Tibial nerve (tissue), 4 donors: ENCODE measurements at regions not wholly inside any gene's neighbourhood (a gene's known extent, or its start where the extent isn't known, plus 50 kb on each side); places are given as distances from the start of the nearest gene placed in this dataset.
A peak's percentile ranks its signal among the peaks of the same experiment; 100 is the strongest.

Experiments used
- DNase-seq, 2 donors: peaks; one replicate each; pipeline ENCODE4 v3.0.0-alpha.2; 2019; ENCODE audit warnings: low spot score in 2 of 2
- H3K27ac ChIP-seq, 4 donors: fragments of 200-600 bp; sonication (generic) in 3 of 4; one replicate each; pipeline ENCODE4 v1.5.1; 2017 to 2019; ENCODE audit warnings: mild to moderate bottlenecking in 1 of 4
- H3K27me3 ChIP-seq, 2 donors: fragments of 200-600 bp; sonication (generic) in 1 of 2; one replicate each; pipeline versions ENCODE4 v1.5.1 to v1.6.0; 2017 to 2019
- H3K36me3 ChIP-seq, 3 donors: fragments of 200-600 bp; sonication (generic); one replicate each; pipeline ENCODE4 v1.5.1; 2018 to 2019
- H3K4me1 ChIP-seq, 4 donors: fragments of 200-600 bp; sonication (generic) in 3 of 4; one replicate each; pipeline ENCODE4 v1.5.1; 2017 to 2019
- H3K4me3 ChIP-seq, 4 donors: fragments of 200-600 bp; sonication (generic) in 3 of 4; one replicate each; pipeline ENCODE4 v1.5.1; 2017 to 2019; ENCODE audit warnings: mild to moderate bottlenecking in 1 of 4, moderate library complexity in 1 of 4
- H3K9me3 ChIP-seq, 4 donors: fragments of 200-600 bp; sonication (generic) in 3 of 4; one replicate each; pipeline ENCODE4 v1.5.1; 2017 to 2019
- EP300 ChIP-seq, 2 donors: sonication (generic); formaldehyde crosslinking; IDR thresholded peaks; one replicate each; pipeline ENCODE4 v1.6.1; 2017; ENCODE audit warnings: antibody characterized with exemption in 2 of 2, mild to moderate bottlenecking in 1 of 2
- POLR2A ChIP-seq, 2 donors: fragments of 450-650 bp; IDR thresholded peaks; one replicate each; pipeline ENCODE4 v1.6.1; 2017; ENCODE audit warnings: antibody characterized with exemption in 2 of 2, mild to moderate bottlenecking in 2 of 2, moderate library complexity in 2 of 2
- WGBS, 2 donors: methylation state at CpG; one replicate each; pipeline ENCODE4 v1.1.5; 2018; 5-methylcytosine and 5-hydroxymethylcytosine counted together
- TF ChIP-seq, protein P1 (sequence below), 5 experiments: fragments of 200-600 bp in 3 of 5; fragments of 450-650 bp in 2 of 5; sonication (generic) in 3 of 5; IDR thresholded peaks; one replicate each; pipeline ENCODE4 v1.5.1; 2016 to 2019; ENCODE audit warnings: antibody characterized with exemption in 5 of 5, mild to moderate bottlenecking in 3 of 5, moderate library complexity in 2 of 5

DNA sequence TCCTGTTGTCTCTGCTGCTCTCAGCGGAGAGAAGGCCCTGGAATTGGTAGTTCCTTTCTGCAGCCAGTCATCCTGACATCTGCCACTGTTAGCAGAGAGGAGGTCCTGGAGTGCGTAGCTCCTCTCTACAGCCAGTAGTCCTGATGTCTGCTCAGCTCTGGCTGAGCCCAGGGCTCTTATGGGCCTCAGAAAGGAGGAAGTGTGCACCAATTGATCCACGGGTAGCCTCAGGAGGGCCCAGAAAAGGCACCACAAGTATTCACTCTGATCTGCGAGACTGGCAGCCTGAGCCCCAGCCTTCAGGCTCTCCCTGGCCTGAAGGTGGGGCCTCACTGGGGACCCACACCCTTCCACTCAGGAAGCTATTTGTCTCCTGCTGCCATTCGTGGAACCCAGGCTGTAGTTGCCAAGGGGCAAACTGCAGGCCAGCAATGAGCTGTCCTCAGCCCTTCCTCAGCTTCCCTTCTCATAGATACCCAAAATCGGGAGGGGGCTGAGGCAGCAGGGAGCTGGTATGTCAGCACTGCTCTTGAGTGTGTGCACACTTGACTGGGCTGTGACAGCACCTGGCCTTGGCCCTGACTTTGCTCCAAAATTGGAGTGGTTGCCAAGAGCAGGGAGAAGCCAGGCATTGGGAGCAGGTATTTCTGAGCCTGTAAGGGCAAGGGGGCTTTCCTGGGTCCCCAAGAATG lies 1049.5 kb upstream of the ACO1 start:
- Histone ChIP-seq H3K4me1 (peaks cover 0 to 10% (median 3%) of the 10 kb centered on the region in 4 donors), H3K27me3 (no peaks in the 10 kb centered on the region), H3K36me3 (no peaks in the 10 kb centered on the region), H3K9me3 (no peaks in the 10 kb centered on the region), H3K27ac (peak overlapping the region in 1 of 4 donors; percentile 32), H3K4me3 (no peak overlapping the region)
- no peak for TF ChIP-seq POLR2A (IDR thresholded peaks at IDR 0.05)
- no peak for TF ChIP-seq EP300 (IDR thresholded peaks at IDR 0.05)
- TF ChIP-seq, protein P1, sequence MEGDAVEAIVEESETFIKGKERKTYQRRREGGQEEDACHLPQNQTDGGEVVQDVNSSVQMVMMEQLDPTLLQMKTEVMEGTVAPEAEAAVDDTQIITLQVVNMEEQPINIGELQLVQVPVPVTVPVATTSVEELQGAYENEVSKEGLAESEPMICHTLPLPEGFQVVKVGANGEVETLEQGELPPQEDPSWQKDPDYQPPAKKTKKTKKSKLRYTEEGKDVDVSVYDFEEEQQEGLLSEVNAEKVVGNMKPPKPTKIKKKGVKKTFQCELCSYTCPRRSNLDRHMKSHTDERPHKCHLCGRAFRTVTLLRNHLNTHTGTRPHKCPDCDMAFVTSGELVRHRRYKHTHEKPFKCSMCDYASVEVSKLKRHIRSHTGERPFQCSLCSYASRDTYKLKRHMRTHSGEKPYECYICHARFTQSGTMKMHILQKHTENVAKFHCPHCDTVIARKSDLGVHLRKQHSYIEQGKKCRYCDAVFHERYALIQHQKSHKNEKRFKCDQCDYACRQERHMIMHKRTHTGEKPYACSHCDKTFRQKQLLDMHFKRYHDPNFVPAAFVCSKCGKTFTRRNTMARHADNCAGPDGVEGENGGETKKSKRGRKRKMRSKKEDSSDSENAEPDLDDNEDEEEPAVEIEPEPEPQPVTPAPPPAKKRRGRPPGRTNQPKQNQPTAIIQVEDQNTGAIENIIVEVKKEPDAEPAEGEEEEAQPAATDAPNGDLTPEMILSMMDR (IDR thresholded peaks at IDR 0.05), result no peak
- DNase-seq, result no peak
- WGBS, 2 donors, result 75 to 76% methylated on average over 5 to 6 of the region's 6 CpGs

DNA sequence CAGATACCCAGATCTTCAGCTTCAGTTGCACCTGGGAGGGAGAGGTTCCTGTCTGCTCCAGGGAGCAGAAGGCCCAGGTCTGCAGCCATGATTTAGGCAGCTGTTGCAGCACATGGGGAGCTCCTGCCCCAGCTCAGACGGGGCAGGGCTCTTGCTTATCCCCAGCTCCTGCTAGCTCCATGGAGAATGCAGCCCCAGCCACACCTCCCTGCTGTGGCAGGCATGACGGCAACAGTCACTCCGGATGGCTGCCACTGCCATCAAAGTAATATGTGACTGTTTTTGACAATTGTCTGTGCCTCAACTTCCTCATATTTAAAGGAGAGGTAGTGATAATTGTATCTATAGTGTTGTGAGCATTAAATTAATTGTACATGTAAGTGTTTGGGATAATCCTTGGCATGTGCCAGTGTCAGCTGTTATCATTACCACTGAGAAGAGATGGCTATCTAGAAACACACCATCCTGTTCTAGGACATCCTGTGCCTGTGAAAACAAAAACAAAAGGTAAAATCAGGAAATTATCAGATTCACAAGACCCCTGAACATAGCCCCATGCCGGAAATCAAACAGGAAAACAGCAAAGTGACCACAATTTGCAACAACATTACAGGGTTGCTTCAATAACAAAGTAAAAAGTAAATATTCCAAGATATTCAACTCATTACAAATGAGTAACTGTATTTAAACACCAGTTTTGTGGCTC lies 1048.8 kb upstream of the ACO1 start:
- DNase-seq, result no peak
- peak overlapping the region in 1 of 4 donors; percentile 32 for H3K27ac ChIP-seq

DNA sequence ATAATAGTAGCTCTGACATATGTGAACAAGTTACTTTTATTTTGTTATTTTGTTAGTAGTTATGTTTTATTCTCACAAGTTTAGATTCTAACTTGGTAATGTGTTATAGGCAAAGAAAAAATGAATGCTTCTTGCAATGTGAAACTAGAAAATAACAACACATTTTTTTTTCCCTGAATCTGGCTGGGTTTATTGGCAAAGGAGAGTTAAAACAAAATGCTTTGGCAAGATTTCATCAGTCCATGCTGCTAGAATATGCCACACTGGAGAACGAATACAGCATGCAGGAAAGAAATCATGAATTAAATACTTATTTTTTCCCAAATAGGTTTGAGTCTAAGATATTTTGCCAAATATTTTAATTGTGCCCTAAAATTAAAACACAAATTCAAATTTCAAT lies 1048.1 kb upstream of the ACO1 start:
- no peaks in the 10 kb centered on the region for H3K27me3 ChIP-seq
- TF ChIP-seq EP300 (IDR thresholded peaks at IDR 0.05) (no peak), POLR2A (IDR thresholded peaks at IDR 0.05) (no peak)
- no peaks in the 10 kb centered on the region for H3K36me3 ChIP-seq
- H3K27ac ChIP-seq, result no peak overlapping the region
- H3K4me1 ChIP-seq, result peaks cover 0 to 10% (median 3%) of the 10 kb centered on the region in 4 donors
- H3K4me3 ChIP-seq, result no peak overlapping the region
- DNase-seq, result no peak
- H3K9me3 ChIP-seq, result no peaks in the 10 kb centered on the region
- WGBS, 2 donors, result 11 to 16% methylated on average over 1 of the region's 1 CpG

More for the DNA sequence above, 1048.8 kb upstream of the ACO1 start:
- no peaks in the 10 kb centered on the region for H3K9me3 ChIP-seq
- peaks cover 0 to 10% (median 3%) of the 10 kb centered on the region in 4 donors for H3K4me1 ChIP-seq
- no peak overlapping the region for H3K4me3 ChIP-seq
- no peaks in the 10 kb centered on the region for H3K27me3 ChIP-seq
- WGBS, 2 donors, result 71 to 74% methylated on average over 3 to 4 of the region's 4 CpGs
- no peaks in the 10 kb centered on the region for H3K36me3 ChIP-seq
- no peak for TF ChIP-seq POLR2A (IDR thresholded peaks at IDR 0.05)
- TF ChIP-seq EP300 (IDR thresholded peaks at IDR 0.05), result peak; percentile 28 to 41
- TF ChIP-seq, protein P1 (IDR thresholded peaks at IDR 0.05), result no peak

DNA sequence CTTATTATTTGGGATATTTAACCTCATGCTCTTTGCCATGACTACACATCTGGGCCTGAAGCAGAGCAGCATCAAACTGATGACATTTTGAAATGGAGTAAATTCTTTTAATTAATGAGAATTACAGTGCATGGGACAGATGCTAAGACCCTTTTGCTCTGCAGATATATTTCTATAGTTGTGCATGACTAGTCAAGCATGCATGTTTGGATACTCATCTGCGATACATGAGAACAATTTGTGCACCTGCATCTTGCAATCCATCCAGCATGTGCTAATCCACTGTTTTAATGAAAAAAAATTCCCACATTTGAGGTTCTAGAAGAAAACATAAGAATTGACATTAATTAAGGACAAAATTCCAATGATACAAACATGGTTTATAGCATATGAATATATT lies 1047.6 kb upstream of the ACO1 start:
- no peaks in the 10 kb centered on the region for H3K36me3 ChIP-seq
- WGBS, 2 donors, result 89 to 90% methylated on average over 1 of the region's 1 CpG
- H3K27ac ChIP-seq, result no peak overlapping the region
- H3K9me3 ChIP-seq, result no peaks in the 10 kb centered on the region
- H3K4me1 ChIP-seq, result peaks cover 0 to 10% (median 3%) of the 10 kb centered on the region in 4 donors
- no peaks in the 10 kb centered on the region for H3K27me3 ChIP-seq
- TF ChIP-seq, protein P1 (IDR thresholded peaks at IDR 0.05), result no peak
- TF ChIP-seq EP300 (IDR thresholded peaks at IDR 0.05) (no peak), POLR2A (IDR thresholded peaks at IDR 0.05) (no peak)
- H3K4me3 ChIP-seq, result no peak overlapping the region
- DNase-seq, result no peak

DNA sequence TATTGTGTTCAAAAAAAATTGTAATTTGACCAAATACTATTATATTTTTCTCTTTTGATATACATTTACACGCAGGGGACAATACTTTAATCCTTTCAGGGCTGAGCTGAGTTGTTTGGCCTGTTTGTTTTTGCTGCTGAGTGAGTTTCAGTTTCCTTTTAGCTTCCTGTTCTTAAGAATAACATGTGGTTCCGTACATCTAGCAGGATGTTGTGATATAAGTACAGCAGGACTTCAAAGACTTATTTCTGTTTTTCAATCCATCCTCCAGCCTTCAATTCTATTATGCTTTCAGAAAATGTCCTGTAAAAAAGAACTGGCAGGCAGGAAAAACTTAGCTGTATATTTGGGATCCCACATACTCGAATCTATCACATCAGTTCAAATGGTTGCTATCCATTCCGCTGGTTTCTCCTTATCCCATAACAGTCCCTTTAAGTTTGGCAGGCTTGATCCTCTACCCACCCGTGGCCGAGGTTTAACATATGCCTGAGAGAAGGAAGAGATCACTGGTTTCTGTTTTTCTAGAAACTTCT lies 1037.3 kb upstream of the ACO1 start:
- Histone ChIP-seq H3K4me3 (peak overlapping the region in 3 of 4 donors; percentile 11 to 27 (median 20)), H3K4me1 (peaks cover 0 to 14% (median 2%) of the 10 kb centered on the region in 4 donors), H3K27ac (peak overlapping the region in 3 of 4 donors; percentile 67 to 70 (median 68)), H3K9me3 (no peaks in the 10 kb centered on the region), H3K27me3 (no peaks in the 10 kb centered on the region), H3K36me3 (no peaks in the 10 kb centered on the region)
- 23 to 25% methylated on average over 6 of the region's 6 CpGs for WGBS, 2 donors
- TF ChIP-seq EP300 (IDR thresholded peaks at IDR 0.05) (no peak), POLR2A (IDR thresholded peaks at IDR 0.05) (no peak)
- TF ChIP-seq, protein P1 (IDR thresholded peaks at IDR 0.05), result no peak
- no peak for DNase-seq
